ENCODE measurements at regions not wholly inside any gene's neighbourhood (a gene's known extent, or its start where the extent isn't known, plus 50 kb on each side); places are given as distances from the start of the nearest gene placed in this dataset.
"Not testable (repeated sequence)": the region's sequence is repeated elsewhere in the genome, so short reads cannot be mapped to it uniquely, and the experiment has no call there.

DNA sequence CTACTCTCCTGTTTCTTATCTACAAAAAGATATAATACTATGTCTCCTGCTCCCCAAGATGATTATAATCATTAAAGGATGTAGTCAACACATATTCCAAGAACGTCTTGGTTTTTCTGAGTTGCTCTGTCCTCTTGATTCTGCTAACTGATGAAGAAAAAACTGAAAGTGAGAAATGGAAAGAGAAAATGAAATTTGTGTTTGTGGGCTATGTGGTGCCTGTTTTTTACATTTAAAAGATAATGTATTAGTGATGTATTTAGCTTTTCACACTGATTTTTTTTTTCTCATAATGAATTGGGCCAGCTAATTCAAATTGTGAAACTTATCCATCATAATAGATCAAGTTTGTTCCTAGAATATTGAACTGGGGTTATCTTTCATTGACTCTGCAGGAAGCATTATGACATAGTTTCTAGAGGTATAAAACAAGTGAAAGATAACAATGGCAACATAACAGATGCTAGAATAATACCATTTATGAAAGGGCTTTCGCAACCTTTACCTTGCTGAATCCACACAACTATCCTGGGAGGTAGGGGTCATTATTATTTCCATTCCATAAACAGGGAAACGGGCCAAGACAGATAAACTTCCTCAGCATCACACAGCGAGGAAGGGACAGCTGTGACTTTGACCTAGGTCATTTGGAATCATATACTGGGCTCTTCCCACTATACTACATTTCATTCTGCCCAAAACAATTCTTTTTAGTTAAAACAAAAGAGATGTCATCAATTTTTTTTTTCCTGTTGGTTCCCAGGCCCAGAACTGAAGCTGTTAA is 336.7 kb downstream of the GJA1 start:
- DNase-seq = no peak

- no peak for DNase-seq
These were observed 340.6 kb downstream of the GJA1 start for GRCh38 chr6:121776054-121776453.

DNA sequence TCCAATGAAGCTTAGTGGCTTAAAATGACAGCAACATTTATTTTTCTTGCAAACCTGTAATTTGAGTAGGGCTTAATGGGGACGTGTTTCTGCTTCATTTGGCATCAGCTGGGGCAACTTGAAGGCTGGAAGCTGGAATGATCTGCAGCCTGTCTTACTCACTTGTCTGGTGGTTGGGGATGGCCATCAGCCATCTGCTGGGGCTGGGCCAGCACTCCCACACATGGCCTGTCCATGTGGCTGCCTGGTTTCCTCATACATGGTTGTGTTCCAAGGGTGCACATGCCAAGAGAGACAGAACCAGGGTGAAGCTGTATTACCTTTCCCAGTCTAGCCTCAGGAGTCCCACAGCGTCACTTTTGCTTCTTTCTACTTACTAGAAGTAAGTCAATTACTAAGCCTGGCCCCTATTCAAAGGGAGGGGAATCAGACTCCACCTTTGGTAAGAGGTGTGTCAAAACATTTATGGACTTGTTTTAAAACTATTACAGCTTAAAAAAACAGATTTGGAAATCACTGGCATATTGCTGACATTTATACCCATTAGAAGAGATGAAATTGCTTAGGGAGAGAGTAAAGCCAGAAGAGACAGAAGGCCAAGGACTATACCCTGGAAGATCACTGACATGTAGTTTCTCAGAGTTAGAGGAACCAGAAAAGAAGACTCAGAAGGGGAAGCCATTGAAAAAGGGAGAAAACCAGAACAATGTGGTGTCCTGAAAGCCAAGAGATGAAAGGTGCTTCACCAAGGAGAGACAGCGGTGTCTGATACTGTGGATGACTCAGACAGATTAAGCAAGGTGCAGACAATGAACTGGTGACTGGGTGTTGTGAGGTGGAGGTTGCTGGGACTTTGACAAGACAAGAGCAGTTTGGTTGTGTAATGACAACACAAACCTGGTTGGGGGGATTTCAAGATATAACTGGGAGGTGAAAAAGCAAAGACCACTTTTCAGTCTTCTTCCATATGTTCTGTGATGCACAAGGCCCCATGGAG is 345.2 kb downstream of the GJA1 start:
- no peak for DNase-seq

- no peak for DNase-seq
These were observed 356.2 kb downstream of the GJA1 start for GRCh38 chr6:121791396-121792315.

- no peak for DNase-seq
These were observed 359.2 kb downstream of the GJA1 start for GRCh38 chr6:121794630-121795029.

DNA sequence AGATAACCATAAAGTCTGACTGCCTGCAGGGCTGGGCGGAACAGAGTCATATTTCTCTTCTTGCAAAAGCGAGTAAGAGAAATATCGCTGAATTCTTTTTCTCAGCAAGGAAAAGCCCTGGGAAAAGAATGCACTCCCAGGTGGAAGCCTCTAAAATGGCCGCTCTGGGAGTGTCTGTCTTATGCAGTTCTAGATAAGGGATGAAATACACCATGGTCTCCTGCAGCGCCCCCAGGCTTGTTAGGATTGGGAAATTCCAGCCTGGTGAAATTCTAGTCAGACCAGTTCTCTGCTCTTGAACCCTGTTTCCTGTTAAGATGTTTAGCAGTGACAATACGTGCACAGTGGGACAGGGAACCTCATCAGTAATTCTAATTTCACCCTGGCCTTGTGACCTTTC is 362.2 kb downstream of the GJA1 start:
- DNase-seq = not testable (repeated sequence)

DNA sequence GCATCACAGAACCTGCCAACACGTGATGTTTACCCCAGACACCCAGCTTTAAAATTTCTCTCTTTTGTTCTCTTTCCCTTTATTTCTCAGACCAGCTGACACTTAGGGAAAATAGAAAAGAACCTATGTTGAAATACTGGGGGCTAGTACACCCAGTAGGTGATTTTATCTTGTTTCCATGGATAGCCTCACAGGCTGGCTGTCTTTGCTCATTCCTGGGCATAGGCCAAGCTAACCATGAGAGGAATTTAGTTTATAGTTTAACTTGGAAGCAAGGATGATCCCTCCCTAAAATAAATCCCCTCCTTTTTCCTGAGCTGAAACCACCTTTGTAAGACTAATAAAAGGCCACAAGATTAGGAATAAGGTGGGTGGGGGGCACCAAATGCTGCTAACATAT is 362.7 kb downstream of the GJA1 start:
- DNase-seq = not testable (repeated sequence)

DNA sequence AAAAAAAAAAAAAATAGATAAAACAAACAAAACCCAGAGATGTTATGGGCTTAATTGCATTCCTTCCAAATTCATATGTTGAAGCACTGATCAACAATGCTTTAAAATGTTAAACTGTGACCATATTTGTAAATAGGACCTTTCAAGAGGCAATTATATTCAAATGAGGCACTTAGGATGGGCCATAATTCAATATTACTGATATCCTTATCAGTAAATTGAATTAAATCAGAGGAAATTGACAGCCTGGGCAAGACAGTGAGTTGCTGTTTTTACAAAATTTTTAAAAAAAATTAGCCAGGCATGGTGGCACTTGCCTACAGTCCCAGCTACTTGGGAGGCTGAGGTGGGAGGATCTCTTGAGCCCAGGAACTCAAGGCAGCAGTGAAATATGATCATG is 364.1 kb downstream of the GJA1 start:
- no peak for DNase-seq

DNA sequence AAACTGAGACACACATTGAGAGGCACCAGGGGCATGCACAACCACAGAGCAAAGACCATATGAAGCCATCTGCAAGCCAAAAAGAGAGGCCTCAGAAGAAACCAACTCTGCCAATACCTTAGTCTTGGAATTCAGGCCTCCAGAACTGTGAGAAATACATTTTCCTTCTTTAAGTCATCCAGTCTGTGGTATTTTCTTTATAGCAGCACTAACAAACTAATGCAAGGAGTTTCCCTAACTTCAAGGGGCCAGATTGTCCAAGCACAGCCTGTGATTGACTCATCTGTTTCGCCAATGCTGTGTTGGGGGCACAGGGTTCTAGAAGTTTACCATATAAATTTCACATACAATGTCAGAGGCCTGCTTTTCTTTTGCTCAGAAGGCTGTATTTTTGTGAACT is 364.6 kb downstream of the GJA1 start:
- no peak for DNase-seq

GRCh38 chr6:121806116-121806515 is 370.7 kb downstream of the GJA1 start:
- DNase-seq = no peak

DNA sequence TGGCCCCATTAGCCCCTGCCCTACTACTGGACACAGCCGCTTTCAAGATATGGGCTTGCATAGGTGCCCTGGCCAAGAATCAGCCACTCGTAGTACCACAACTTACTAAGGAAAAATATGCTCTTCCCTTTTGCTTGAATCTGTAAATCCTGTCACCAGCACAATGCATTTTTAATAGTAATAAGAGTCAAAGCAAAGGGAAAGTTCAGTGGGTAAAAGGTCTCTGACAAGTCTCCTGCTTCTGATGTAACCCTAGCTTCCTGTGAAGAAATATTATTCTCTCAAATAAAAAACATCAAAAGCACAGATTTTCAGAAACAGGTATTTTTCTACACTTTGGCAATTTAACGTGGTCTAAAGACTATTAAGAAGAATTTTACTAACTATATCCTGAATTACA is 373.8 kb downstream of the GJA1 start:
- no peak for DNase-seq

- no peak for DNase-seq
These were observed 374.9 kb downstream of the GJA1 start for GRCh38 chr6:121810158-121811032.

GRCh38 chr6:121811106-121811505 is 375.7 kb downstream of the GJA1 start:
- DNase-seq = no peak

- DNase-seq = no peak
These were observed 380.9 kb downstream of the GJA1 start for GRCh38 chr6:121816361-121816760.

DNA sequence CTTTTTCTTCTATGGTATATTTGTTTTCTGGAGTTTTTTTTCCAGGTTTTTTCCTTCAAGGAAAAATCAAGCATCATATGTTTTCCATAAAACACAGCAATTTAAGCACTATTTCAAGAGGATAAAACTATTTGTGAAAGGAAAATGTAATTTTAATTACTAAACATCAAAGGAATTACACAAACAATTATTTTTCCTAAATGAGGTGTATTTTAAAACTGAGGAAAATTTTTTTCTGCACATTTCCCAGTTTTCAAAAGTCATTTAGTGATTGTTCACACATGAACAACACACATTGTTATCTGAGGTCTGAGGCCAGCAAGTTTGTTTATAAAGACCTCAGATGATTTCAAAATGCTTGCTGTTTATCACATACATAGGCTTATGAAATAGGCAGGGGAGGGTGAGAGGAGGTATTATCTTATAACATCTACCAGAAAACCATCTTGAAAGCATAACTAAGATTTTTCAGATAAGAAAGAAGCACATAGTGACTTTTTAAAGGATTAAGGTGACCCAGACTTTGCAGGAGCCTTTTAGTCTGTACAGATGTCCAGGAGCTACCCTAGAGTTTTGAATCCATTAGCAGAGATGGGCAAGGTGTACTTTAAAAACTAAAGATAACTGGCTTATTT is 381.6 kb downstream of the GJA1 start:
- no peak for DNase-seq

DNA sequence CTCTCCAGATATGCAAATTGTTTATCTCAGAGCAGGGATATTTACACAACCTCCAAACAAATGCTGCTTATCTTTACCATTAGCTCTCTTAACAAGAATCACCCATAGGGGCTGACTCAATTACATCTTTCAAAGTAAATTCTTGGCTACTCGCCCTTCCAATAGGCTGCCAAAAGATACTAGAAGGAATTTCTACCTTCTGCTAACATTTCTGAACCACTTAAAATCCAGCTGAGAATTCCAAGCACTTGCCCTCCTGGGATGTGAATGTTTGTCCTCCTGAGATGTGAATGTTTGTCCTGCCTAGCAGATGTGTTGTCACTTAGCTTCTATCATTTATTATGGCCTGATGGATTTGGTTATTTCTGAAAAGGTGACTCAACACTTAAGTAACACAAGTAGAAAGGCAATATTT is 388.0 kb downstream of the GJA1 start:
- no peak for DNase-seq

DNA sequence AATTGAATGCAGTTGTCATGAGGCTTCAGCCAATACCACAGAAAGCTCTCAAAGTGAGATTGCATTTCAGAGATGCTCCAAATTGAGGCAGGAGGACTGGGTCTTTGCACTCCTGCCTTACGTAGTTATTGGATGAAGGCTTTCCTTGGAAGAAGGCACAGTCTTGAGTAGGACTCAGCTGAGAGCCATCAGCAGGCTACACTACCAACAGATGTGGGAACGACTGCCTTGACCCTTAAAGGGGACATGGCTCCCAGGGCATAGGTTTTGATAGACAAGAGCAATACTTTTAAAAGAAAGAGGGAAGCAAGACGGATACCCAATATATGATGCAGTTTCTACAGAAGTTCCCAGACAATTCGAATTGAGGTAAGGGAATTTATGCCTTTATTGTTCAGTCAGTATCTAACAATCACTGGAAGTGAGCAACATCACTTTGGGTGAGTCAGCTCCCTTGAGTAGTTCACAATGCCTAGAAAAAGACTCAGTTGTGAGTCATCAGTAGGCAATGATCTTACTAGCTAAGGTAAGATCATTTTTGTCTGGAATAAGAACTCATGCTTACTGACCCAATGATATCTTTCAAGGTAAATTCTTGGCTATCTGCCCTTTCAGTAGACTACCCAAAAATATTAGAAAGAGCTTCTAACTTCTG is 390.8 kb downstream of the GJA1 start:
- DNase-seq = no peak

DNA sequence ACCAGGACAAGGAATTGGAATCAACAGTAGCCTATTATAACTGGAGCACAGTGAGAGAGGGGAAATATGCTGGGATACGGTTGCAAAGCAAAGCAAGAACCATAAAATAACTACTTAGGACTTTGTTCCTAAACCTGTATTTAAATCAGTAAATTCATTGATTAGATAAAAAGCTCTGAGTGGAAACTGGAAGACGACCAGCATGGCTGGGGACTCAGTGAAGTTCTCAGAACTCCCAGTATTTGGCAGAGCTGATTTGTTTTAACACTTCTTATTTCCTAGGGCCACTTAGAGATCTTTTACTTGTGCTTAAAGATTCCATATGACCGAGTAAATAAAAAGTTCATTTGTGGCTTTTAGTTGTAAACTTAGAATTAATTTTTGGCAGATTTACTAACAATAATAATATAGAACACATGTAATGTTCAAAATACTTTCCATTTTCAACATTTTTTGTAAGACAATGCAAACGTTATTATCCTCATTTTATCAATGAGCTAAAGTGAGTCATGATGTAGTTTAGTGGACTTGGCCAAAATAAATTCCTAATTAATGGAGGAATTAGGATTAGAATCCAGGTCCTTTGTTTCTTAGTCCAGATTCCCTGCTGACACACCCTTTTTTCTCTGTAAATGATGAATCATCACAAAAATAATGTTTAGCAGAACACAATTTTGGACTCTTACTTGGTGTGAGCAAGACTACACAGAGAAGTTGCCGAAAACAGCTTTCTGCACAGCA is 392.9 kb downstream of the GJA1 start:
- DNase-seq = no peak

DNA sequence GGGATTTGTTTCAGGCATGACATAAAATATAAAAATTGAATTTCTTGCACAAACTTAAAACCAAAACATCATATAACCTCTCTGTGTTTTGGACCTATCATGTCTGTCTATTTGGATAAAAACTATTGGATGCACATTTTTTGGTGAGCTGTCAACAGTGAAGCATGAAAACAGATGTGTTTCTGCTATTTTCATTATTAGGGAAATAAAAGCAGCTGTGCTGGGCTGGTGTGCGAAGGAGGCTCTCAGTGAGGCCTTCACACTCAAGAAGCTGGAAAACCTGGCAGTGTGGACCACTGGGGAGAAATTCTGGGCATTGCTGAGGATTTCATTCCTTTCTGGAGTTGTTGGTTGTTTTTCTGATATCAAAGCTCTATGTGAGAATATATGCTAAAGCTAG is 395.3 kb downstream of the GJA1 start:
- no peak for DNase-seq

- no peak for DNase-seq
These were observed 400.2 kb downstream of the GJA1 start for GRCh38 chr6:121835662-121836061.

Data from hematopoietic multipotent progenitor cell treated with erythropoietin and hydrocortisone succinate and interleukin-3 and kit ligand, for 8 days (in vitro differentiated cells).